Activated CD8-positive, alpha-beta memory T cell treated with anti-CD3 and anti-CD28 coated beads for 1 hour (primary cell): ENCODE measurements at regions not wholly inside any gene's neighbourhood (a gene's known extent, or its start where the extent isn't known, plus 50 kb on each side); places are given as distances from the start of the nearest gene placed in this dataset.

ENCODE experiments used
- DNase-seq, 2 donors: peaks; one replicate each; pipeline ENCODE4 v3.0.0-alpha.2; 2020; ENCODE audit warnings: low read depth in 1 of 2; ENCODE audit errors: extremely low read depth in 1 of 2

DNA sequence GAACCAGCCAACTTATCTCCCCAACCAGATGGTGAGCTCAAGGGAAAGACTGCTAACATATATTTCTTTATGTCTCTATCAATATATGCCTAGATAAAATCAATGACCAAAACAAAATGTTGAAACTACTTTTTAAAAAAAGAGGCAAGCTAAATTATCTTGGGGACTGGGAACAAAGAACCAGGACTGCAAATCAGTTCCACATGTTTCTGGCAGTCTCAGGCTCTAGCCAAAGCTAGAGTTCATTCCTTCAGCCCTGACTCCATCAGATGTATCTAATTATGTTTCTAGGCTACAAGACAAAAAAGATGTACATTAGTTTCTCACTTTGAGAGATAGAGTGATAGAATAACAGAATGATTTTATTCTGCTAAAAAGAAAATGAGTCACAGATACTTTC is 1290.3 kb upstream of the SORCS1 start:
- DNase-seq = no peak

DNA sequence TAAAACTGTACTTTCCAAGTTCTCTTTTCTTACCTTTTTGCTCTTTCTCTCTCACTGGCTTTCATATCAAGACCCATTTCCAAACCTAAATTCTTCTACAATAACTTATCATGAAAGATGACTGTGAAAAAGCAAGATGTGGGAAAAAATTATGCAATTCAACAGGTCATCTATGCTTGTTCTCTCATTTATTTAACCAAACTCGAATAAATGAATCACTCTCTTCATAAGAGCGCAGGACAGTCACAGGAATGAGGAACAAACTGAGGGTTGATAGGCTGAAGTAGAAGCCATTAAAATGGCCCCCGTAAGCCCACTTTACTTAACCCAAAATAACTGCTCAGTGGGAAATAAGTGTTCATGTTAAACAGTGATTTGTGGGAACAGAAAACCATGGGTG is 1289.7 kb upstream of the SORCS1 start:
- no peak for DNase-seq

DNA sequence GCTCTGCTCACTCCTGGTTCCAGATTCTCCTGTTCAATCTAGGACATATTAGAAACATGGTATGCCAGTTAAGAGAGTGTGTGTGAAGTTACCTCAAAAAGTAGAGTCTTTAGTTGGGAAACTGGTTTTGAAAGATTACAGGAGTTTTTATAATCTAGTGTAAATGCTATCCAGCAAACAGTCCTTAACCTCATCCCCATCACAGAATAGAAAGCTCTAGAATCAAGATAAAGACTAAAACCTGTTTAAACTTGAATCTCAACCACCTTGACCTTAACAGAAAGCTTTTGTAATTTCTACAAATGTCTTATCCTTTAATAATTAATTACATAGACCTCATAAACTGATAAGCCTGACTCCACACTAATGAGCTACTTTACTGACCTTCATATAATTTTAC is 1288.7 kb upstream of the SORCS1 start:
- no peak for DNase-seq

DNA sequence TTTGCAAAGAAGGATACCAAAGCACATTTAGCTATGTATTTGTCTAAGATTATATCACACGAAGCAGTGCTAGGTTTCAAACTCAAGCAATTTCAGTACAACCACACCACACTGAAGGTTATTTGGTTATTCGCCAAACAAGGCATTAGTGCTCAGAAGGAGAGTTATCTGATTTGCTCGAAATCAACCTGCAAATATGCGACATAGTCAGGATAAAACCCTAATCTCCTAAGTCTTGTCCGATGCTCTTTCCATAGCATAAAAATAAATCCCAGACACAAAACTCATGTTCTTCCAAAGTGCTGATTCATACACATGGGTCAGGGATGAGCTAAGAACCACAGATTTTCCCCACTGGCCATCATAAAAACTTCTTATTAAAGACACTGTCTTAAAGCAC is 1288.0 kb upstream of the SORCS1 start:
- no peak for DNase-seq

DNA sequence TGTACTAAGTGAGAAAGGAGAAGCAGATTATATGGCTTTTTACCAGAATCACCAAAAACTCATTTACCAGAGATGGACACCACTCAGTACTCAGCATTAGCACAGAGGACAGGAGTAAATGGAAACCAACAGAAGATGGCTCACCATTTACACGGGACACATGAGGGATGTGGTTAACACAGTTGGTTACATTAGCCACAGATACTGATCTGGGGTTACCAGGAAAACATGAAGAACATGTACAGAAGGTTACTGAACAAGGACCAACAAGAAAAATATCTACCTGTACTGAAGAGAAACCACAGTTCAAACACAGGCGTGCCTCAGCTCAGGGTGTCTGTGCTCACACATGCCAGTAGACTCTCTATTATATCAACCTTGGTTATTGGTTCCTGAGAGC is 1285.8 kb upstream of the SORCS1 start:
- DNase-seq = no peak

DNA sequence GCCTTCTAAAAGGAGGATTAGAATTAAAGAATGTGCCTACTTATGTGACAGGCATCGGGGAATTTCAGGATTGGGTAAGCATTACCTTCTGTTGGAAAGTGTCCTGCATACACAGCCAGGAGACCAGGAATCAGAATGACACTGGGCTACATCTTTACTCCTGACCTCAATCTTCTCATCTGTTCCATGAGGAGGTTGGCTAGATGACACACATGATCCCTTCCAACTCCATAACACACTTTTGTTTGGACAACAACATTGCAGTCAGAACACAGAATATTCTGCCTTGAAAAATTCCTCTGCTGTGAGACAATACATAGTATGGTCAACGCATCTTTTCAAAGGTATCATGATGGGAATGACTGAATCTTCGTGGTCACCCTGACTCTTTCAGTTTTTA is 1281.2 kb upstream of the SORCS1 start:
- no peak for DNase-seq

DNA sequence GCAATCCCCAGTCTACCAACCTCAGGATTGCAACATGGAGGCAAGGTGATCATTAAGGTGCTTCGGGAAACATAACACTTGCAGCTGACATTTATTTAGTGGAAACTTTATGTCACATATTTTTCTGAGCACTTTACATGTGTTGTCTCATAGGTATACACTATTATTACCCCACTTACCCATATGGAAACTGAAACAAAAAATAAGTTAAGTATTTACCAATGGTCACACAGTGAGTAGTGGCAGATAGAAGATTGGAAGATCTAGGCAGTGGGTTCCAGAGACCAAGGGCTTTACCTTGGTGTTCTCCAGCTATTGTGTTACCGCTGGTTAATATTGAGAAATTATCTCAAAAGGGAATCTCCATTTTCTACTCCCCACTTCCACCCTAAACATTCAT is 1279.1 kb upstream of the SORCS1 start:
- DNase-seq = no peak

DNA sequence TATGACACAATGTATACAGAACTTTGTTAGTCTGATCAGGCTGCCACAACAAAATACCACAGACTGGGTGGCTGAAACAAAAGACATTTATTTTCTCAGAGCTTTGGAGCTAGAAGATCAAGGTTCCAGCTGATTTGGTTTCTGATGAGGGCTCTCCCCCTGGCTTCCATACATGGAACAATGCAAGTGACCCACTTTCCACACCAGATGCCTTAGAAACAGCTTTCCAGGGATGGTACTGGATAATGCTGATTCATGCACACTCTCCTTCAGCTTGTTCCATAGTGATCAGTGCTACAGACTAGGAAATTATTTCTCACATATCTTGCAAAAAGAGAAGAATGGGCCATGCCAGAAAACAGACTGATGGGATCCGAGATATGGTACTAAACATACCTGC is 1274.9 kb upstream of the SORCS1 start:
- no peak for DNase-seq

DNA sequence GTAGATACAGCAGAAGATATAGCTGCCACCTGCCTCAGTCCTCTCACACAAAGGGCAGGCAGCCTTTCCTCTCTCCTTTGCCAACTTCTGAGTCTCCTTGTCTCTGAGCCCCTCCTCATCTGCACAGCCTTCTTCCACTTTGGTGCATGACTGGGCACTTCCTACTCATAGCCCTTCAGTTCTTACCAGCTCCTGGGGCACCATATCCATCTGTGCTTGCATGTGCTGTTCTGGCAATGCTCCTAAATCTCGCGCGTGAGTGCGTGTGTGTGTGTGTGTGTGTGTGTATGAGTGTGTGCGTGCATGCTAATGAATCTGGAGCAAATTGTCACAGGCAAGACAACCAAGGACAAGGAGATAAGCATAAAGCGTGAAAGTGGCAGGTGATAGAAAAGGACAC is 1271.6 kb upstream of the SORCS1 start:
- DNase-seq = no peak

DNA sequence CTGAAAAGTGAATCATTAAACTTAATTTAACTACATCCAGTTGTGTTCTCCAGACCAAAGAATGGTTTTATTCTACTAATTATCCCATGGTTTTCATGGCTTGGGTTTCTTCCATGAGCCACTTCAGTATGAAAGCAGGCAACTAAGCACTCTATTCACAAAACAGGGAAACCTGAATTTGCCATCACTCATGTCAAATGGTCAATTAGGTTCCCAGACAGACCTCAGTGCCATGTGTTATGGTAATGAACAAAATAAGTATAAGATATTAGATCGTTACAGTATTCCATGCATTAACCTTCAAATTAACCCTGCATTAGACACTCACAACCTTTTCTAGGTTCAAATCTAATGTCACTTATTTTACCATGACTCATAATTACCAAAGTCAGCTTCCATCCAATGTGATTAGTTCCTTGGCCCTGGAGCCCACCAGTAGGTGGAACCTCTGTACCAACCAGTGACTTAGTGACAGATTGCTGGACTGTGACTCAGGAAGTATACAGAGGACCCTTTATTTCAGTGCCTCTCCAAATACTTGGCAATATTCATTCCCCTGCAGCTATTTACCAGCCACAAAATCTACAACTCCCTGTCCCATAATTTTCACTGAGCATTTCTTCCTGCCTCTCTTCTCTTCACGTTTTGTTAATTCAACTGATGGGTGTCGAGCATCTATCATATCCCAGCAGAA is 1270.2 kb upstream of the SORCS1 start:
- DNase-seq = no peak

DNA sequence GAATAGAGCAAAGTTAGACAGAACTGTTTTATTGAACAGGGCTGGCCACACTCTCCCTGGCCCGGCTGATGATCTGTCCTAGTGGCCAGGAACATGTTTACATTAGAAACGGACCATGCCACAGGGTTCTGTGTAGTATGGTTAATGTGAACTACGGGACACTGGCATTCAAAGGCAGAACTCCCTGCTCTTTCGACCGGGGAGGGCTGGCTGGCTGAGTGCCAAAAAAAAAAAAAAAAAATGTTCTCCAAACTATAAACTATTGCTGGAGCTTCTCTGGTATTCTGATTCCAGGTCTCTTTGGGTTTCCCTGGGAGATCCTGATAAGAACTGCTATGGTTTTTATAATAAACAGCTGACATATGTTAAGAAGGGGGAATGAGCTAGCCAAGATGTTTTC is 1262.6 kb upstream of the SORCS1 start:
- DNase-seq = no peak

DNA sequence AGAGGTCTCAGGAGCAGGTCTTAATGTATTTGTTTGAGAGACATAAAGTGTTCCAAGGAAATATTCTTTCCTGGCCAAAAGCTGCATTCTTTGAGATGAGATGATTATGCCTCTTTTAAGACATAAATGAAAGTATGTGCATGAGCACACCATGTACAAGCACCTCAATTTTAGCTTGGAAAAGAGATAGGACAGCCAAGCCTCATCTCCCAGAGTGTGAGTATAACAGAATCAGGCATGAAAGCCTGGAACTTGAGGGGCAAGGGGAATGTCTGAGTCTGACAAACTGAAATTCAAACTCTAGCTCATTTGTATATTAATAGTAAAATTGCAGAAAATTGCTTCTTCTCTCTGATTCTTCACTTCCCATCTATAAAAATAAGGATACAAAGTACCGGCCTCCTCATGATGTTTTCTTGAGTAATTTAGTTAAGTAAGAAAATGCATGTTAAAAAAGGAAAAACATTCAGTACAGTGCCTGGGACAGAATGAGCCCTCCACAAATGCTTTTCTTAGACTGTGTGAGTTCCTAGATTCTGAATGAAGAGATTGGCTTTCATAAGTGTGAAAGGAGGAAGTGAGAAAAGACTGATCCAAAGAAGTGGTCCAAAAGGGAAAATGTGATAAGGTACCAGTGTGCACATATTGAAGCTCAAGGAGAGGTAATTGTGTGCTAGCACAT is 1260.9 kb upstream of the SORCS1 start:
- no peak for DNase-seq

DNA sequence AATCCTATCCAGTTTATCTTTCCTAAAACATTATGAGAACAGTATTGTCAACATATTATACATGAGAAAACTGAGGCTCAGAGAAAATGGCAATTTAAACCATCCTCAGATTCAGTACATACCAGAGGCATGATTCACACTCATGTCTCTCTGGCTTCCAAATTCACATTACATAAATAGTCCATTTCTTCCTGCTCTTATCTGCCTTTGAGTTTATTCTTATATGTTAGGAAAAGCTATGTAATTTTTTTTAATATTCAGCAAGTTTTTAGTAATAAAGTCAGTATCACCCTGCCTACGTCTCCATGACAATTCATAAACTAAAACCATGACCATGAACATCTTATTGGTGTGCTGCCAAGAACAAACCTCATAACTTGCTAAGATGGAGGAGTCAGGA is 1260.2 kb upstream of the SORCS1 start:
- no peak for DNase-seq

DNA sequence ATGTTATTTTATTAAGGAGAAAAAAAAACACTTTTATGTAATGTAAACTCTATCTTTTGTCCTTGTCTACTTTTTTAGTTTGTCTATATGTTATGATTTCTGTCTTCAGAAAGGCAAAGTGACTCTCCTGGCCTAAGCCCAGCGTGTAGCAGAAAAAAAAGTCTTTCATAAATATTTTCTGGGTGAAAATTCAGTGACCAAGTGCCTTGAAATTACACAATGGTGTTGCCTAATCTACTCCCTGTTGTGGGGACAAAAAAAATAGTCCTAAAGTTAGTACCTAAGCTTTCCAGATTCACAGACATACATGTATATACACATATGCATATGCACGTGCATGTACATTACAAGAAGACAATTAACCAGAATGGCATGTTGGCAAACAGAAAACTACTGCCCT is 1257.8 kb upstream of the SORCS1 start:
- no peak for DNase-seq

DNA sequence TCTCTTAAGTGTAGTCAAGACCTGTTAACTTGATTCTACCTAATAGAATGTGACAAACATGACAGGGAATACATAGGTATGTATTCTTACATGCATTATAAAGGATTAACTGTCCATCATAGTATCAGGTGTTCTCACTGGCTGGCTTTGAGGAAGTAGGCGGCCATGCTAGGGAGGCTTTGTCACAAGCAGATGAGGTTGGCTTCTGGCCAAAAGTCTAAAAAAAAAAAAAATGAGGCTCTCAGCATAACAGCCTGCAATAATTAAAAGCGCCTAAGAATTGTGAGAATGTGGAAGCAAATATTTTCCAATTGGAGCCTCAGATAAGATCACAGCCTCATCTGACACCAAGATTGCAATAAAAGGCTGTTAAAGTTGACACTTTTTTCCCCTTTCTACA is 1256.8 kb upstream of the SORCS1 start:
- DNase-seq = no peak

DNA sequence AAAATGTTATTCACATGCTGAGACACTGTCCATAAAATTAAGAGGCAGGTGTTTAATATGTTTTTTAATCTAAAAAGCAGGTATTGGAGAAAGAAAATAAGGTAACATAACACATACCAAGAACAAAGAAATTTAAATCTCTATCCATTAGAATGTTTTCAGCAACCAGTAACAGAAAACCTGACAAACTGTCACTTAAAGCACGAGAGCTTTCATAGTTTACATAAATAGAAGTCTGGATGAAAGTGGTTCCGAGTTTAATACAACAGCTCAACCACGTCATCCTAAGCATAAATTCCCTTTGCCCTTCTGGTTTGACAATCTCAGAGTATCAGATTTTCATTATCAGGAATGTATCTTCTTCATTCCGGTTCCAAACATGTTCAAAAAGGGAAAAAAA is 1249.4 kb upstream of the SORCS1 start:
- DNase-seq = no peak

DNA sequence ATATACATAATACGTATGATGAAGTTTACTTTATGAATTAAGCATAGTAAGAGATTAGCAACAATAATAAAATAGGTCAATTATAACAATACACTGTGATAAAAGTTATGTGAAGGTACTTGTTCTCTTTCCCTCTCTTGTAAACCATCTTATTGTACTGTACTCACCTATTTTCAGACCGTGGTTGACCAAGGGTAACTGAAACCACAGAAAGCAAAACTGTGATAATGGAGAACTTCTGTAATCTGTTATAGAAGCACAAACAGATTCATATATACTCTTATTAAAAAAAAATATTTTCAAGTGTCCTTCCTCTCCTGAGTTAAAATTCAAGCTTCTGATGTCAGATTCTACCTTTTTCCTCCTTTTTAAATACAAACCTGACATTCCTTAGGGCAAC is 1247.8 kb upstream of the SORCS1 start:
- no peak for DNase-seq

DNA sequence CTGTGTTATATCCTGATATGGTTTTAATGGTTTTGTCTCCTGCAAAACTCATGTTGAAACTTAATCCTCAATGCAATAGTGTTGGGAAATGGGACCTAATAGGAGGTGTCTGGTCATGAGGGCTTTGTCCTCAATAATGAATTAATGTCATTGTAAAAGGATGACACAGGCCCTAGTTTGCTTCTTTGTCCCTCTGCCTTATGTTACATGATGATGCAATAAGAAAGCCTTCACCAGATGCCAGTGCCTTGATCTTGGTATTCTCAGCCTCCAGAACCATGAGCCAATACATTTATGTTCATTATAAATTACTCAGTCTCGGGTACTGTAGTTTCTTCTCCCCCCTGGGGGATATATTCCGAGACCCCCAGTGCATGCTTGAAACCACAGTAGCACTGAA is 1247.4 kb upstream of the SORCS1 start:
- DNase-seq = no peak

DNA sequence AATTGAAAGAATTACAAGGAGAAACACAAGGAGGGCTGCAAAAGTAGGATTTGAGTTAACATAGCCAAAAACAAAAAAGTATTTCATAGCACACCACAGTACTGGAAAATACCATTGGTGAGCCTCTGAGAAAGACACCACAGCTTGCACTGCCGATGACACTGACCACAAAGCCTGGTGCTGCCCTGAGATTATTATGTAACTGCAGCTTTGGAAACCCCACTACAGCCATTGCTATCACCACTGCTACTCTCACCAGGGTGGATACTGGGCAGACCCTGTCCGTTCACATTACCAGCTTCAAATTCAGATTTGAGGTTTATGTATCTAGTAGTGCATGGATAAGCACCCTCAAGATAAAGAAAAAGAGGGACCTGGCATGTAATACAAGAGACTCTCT is 1246.7 kb upstream of the SORCS1 start:
- no peak for DNase-seq

DNA sequence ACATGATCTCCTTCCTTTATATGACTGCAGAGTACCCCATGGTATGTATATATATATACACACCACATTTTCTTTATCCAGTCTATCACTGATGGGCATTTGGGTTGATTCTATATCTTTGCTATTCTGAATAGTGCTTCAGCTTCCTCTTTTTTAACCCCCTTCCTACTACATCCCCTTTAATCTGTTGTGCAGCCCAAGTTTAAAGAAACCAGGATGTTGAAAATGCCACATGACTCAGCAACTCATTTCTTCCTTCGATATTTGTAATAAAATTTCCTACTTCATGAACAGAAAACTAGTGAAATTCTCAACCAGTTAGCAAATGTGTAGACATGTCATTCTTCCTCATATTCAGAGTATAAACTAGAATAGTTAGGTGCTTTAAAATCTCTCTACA is 1245.7 kb upstream of the SORCS1 start:
- DNase-seq = no peak

DNA sequence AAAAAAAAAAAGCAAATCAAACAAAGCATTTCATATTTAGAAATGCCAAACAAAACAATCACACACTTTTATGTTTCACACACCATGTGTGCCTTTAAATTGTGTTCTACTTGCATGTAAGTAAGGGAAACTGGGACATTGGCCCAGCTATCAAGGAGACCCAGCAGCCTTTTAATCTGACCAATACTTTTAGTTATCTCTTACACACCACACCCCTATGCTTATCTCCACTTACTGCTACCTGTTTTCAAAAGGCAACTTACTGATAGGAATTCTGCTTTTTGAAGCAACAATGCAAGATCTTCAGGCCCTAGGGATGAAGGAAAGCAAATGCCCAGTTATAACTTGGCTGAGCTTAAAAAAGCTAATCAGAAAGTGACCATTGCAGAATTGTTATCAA is 1244.8 kb upstream of the SORCS1 start:
- DNase-seq = no peak

DNA sequence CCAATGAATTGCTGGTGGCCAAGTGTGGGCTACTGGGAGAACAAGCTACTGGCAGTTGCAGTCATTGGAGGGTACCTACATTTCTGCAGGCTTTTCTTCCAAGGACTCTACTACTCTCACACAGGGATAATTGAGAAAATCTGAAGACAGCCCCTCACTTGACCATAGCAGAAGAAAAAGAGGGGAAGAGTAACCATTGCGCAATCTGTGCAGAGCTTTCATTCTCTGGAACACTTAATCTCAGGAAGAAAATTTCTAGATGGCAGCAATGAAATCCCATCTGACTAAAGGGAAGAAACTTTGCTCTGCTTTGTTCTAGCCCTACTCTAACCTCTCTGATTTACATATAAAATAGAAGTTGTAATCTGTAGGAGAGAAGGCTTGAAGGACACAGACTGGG is 1239.6 kb upstream of the SORCS1 start:
- DNase-seq = no peak

DNA sequence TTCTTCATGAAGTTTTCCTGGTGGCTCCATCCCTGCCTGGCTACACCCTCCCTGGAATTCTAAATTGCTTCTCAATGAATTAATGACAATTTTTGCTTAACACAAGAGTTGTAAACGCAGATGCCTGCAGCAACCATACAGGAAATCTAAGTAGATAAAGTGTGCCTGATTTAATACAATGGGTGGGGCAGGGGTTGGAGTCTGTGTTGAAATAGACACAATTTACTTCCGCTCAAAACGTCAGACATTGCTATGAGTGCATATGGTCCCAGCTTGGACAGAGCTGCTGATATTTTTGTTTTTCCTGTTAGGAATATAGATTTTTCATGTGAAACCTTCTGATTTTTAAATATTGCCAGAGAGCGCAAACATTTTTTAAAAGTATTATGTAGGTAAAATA is 1235.0 kb upstream of the SORCS1 start:
- DNase-seq = no peak
